NCI-H460 (cell line): ENCODE measurements at regions not wholly inside any gene's neighbourhood (a gene's known extent, or its start where the extent isn't known, plus 50 kb on each side); places are given as distances from the start of the nearest gene placed in this dataset.

Experiments
- DNase-seq: peaks from one replicate; pipeline ENCODE4 v3.0.0-alpha.2; 2016; ENCODE audit warnings: low read depth; ENCODE audit errors: extremely low read depth

- DNase-seq = no peak
These were observed 119.9 kb downstream of the OSR1 start for GRCh38 chr2:19238440-19239060.

DNA sequence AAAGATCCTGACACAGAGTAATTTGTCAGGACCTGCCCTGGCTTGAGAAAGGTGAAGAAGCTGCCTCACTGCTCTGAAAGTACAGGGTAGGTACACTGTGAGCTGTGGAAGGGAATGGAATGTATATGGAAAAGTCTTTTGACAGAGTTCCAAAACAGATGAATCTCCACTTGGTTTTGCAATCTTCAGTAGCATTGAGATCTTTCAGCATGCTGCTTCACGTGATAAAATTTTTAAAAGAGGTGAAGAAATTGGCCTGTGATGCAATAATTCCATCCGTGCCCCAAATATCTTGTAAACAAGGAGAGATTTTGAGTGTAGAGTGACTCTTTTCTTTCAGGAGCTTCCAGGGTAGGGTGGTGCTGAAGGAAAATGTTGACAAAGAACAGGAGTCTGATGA is 123.1 kb downstream of the OSR1 start:
- no peak for DNase-seq

GRCh38 chr2:19232312-19232711 is 126.1 kb downstream of the OSR1 start:
- no peak for DNase-seq

GRCh38 chr2:19231625-19232024 is 126.8 kb downstream of the OSR1 start:
- DNase-seq = no peak

- DNase-seq = no peak
These were observed 127.8 kb downstream of the OSR1 start for GRCh38 chr2:19230626-19231025.

DNA sequence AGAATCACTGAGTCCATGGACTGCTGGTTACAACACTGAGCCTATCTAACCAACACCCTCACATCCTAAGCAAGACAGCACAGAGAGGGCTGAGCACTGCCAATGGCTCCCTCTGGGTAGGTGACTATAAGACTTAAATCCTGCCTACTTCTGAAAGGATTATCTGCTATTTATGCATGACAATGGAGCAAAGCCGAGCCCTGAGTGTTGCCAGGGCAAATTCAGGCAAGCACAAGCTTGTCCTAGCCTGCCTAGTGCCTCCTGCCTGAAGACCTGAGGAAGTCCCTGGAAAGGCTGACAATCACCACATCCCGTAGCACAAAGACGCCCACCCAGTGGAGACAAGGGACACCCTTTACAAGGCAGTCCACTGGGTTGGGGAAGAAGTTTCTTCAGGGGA is 129.7 kb downstream of the OSR1 start:
- DNase-seq = no peak

GRCh38 chr2:19228181-19228593 is 130.2 kb downstream of the OSR1 start:
- no peak for DNase-seq

GRCh38 chr2:19226871-19227270 is 131.6 kb downstream of the OSR1 start:
- DNase-seq = no peak

GRCh38 chr2:19226386-19226785 is 132.0 kb downstream of the OSR1 start:
- DNase-seq = no peak

DNA sequence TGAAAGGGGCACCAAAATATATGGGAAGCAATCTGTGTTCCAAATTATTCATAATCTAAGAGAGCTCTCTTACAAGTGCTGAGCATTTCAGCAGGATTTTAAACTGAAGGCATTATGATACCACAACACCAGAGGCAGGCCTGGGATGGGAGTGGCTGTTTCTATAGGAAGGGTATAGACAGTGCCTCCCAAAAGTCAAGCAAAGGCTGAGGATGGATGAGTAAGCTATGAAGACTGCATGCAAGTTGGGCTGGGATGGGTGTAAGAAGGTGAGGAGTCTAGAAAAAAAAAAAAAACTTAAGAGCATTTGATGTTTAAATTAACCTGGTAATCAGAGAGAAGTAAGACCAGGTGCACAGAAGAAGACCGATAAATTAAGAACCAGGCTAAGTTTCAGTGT is 132.5 kb downstream of the OSR1 start:
- DNase-seq = no peak

DNA sequence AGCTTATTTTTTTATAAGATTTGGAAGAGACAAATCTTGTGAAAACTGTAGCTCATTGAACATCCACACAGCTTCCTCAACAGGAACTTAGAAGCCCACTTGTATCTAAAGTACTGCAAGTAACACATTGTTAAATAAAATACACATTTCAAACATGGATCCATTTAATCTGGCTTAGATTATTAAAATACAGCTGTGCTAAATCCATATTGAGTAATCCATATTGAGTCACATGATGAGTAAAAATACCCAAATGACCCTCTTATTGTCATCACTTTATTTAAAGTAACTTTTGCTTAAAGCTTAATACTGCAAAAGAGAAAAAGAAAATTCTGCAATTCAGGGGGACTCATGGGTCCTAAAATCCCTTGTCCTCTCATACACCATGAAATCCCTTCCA is 133.3 kb downstream of the OSR1 start:
- no peak for DNase-seq

DNA sequence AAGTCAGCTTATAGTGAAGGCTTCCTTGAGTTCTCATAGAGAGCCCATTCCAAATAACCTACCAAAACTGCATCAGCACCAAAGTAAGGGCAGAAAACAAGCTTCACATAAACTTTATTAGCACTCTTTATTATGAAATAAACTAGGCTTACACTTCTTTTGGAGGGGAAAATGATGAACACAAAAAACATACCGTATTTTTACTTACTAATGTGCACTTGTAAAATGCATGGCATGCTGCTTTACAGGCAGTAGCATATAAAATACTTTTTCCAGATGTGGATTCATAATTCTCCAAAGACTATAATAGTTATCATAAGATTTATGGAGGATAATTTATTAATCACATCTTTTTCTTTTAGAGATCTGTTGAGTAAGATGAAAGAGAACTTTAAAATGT is 133.9 kb downstream of the OSR1 start:
- no peak for DNase-seq

DNA sequence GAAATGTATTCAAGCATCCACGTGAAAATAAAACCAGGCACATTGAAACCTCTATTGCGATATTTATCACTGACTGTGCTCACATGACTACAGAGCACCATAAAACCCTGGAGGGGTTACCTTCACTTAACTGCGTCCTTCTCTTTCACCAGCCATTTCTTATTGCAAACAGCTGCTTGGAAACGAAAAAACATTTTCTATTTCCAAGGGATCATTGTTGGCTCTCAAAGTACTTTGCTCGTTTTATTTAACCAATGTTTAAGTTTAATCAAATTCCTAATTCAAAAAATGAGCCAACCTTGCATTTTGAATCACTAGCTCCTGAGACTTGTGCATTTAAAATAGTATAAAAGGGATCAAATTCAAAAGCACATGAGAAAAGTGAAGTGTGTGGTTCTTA is 134.4 kb downstream of the OSR1 start:
- DNase-seq = no peak

DNA sequence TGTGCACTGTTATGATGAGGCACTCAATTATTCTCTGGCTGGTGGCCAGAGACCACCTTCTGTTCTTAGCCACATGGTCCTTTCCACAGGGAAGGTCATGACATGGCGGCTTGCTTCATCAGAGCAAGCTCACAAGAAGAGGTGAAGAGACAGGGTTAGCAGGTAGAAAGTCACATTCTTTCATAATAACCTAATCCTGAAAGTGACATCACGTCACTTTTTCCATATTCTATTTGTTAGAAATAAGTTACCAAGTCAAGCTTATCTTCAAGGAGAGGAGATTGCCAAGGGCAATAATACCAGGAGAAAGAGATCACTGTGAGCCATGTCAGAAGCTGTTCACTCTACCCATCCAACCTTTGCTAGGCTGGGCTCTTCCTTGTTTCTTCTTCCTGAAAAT is 139.4 kb downstream of the OSR1 start:
- DNase-seq = no peak

DNA sequence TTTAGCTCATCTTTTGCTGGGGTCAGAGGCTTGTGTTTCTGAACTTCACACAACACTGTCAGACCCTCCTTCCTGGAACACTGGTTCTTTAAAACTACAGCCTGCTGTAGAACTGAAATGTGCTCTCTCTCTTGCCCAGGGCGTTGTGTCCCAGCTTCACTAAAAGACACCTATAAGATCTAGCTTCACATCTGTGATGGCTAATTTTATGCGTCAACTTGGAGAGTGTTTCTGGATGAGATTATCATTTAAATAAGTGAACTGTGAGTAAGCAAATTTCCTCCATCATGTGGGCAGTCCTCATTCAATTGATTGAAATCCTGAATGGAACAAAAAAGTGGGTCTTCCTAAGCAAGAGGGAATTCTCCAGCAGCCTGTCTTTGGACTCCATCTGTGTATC is 140.3 kb downstream of the OSR1 start:
- DNase-seq = no peak

DNA sequence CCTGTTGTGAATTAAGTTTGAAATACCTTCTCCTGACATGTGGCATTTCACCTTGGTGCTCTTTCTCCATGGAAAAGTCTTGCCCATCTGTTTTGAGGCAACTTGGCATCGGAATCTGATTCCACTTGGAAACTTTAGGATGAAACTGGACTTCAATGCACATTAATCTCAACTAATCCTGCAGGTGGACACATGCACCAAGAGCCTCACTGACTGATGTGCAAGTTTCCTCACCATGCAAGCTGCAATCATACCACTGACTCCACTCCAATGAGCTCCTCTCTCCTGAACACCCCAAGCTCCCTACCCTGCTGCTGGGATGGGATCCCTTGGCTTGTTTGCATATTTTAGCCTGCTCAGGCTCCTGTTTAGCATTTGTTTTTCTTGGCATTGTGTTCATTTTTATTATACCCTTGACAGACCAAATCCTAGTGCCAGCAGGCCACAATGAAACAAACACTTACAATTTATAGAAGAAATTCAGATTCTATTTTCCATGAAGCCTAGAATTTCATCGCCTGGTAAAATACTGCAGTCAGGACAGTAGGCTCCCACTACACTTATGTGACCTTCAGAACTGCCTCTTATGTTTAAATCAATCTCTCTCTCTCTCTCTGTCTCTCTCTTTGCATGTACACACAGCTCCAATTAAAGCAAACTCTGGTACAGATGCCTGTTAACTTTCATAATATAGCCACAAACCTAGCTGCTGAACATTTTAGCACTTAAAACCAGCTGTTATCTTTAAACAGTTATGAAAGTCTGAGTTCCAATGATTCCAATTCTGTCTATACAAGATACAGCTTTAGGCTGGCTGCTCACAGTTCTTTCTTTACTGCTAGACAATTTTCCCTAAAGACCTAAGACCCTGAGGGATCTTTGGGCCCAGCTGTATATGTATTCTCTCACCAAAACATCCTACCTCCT is 141.5 kb downstream of the OSR1 start:
- DNase-seq = no peak

- no peak for DNase-seq
These were observed 142.2 kb downstream of the OSR1 start for GRCh38 chr2:19216238-19216637.

GRCh38 chr2:19214682-19215391 is 143.6 kb downstream of the OSR1 start:
- no peak for DNase-seq

DNA sequence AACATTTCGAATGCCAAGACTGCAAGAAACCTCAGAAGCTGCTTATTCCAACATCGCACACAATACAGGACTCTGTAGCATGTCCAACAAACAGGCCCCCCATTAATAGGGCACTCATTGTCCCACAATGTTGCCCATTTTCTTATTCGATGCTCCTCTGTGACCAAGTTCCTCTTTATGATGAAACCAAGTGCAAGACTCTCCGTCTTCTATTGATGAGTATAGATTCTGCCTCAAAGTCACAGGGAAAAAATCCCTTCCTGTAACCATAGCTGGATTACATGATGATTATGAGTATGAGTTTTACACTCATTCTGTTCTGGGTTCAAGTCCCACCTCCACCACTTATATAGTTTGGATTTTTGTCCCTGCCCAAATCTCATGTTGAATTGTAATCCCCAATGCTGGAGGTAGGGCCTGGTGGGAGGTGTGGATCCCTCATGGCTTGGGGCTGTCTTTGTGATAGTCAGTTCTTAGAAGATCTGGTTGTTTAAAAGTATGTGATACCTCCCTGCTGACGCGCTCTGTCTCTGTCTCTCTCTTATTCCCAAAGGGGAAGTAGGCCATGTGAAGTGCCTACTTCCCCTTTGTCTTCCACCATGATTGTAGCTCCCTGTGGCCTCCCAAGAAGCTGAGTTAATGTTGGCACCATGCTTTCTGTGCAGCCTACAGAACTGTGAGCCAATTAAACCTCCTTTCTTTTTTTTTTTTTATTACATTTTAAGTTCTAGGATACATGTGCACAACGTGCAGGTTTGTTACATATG is 148.7 kb downstream of the OSR1 start:
- DNase-seq = no peak

DNA sequence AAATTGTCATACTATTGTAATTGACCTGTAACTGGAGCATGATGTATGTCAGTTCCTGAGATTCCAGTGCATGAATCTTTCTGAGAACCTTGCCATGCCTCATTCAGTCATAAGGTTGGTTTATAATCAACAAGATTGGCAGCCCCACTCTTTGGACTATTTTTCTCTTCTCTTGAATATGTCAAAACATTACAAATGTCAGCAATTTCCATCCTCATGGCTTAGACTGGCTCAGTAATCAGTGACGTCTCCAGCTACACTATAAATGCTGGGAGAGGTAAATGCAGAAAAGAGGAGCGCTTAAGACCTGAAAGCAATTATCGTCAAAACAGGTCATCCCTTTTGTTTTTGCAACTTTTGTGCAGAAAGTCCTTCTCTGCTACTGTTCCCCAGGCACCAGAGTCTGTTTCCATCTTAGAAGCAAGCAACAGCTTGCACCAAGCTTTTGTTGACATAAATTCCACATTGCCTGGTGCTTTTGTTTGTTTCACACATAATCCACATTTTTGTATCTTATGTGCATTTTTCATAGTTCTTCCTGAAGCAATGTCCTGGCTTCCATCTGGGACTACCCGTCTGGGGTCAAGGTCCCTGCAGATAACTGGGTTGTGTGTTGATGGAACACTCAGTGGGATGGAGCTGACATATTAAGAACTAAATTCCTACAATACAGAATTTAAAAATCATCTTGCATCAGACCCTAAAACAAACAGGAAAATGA is 149.8 kb downstream of the OSR1 start:
- no peak for DNase-seq
